GM18951 (cell line): ENCODE measurements at regions not wholly inside any gene's neighbourhood (a gene's known extent, or its start where the extent isn't known, plus 50 kb on each side); places are given as distances from the start of the nearest gene placed in this dataset.

Source experiments
- POLR2A ChIP-seq: IDR thresholded peaks from 4 replicates; pipeline ENCODE4 v1.6.1; 2011; ENCODE audit warnings: mild to moderate bottlenecking; ENCODE audit not compliant: insufficient read length, insufficient read depth; ENCODE audit errors: extremely low read depth
- in situ Hi-C: fragments of 300-500 bp; cut with MboI; formaldehyde crosslinking; loops from one replicate; pipeline ENCODE4 v1.12.0; 2022; ENCODE audit warnings: low sequenced_read_pairs, mixed read lengths, inconsistent platforms; ENCODE audit not compliant: unreplicated experiment

DNA sequence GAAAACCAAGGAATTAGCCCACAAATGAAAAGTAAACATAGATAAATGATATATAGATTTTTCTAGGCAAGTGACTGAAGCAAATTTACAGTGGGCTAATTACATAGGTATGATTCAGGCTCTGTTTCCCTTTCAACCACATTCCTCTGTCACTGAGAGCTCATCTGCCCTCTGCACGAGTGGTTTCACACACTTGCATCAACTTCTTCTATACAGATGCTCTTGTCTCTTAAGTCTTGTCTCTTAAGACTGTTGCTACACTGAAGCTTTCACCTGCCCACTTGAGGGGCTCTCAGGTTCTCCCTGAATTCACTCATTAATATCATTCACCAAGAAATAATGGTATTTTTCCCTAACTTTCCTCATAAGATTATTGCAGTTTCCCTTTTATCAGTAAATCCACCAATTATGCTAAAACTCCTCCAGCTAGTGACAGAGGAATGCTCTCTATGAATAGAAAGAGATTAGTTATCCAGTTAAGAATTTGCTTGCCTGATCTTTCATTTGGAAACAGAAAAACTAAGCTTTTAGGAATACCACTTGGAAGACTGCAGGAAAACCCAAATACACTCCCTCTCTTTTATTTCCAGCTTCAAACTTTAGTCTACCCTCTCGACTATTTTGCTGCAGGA lies 95.7 kb downstream of the ELAPOR2 start:
- no peak for TF ChIP-seq POLR2A
- in situ Hi-C loops = no loop called here

DNA sequence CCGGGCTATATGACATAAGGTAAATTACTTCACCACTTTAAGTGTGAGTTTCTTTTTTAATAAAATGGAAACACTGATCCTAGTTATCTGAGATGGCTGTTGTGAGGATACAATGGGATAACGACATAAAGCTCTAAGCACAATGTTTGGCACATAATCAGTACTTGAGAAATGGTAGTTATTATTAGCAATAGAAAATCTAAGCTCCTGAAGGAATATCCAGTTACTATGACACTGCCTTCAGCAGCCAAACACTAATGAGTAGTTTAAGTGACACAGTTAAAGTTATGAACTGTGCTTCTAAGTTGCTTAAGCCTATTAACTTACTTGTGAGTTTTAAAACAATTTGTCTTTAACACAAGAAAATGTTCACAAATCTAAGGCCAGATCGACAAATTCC lies 96.8 kb downstream of the ELAPOR2 start:
- in situ Hi-C loops = no loop called here
- TF ChIP-seq POLR2A = no peak

DNA sequence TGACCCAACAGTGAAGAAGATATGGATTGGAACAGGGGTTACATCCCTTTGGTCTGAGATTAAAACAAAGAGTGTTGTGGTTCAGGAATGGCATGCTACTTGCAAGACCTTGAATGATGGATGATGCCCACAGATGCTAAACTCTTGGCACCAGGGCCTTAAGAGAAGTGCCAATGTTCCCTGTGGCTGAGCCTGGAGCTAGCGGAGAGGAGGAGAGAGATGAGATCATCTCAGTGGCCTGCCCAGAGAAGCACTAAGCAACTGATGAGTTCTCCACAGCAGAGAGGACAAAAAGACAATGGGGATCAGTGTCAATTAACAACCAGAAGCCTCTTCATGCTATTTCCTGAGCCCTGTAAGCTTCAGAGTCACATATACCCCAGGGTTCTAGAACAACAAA lies 97.8 kb downstream of the ELAPOR2 start:
- in situ Hi-C loops = no loop called here
- TF ChIP-seq POLR2A = no peak

DNA sequence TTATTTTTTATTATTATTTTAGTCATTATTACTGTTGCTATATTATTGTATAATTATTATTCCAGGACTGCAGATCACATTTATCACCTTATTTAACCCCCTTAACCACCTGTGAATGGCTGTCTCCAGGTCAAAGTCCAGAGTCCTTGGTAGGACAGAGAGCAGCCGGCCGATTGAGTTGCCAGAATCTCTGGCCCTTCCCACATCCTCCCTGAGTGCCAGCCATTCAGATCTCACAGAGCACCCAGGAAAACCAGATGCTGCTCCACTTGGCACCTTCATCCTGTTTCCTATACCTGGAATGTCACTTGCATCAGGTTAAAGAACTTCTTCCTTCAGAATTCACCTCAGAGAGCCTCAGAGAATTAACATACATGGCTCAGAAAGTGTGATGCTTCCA lies 101.1 kb downstream of the ELAPOR2 start:
- no peak for TF ChIP-seq POLR2A
- in situ Hi-C loops = no loop called here

DNA sequence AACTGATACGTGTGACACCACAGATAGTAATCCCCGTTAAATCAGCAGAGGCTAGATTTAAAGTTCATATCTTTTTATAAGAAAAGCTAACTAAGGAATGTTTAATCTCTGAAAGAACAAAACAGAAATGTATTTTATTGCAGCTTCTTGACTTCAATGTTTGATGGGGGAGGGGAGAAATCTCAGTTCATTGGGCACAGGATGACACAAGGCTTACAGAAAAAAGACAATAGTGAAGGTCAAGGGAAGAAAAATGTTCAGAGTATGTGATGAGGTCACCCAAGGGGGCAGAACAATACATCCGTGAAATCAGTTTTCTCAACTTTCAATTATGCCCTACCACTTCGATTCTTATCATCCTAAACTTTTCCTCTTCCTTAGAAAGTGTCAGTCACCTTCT lies 102.9 kb downstream of the ELAPOR2 start:
- in situ Hi-C loops = no loop called here
- TF ChIP-seq POLR2A = no peak

DNA sequence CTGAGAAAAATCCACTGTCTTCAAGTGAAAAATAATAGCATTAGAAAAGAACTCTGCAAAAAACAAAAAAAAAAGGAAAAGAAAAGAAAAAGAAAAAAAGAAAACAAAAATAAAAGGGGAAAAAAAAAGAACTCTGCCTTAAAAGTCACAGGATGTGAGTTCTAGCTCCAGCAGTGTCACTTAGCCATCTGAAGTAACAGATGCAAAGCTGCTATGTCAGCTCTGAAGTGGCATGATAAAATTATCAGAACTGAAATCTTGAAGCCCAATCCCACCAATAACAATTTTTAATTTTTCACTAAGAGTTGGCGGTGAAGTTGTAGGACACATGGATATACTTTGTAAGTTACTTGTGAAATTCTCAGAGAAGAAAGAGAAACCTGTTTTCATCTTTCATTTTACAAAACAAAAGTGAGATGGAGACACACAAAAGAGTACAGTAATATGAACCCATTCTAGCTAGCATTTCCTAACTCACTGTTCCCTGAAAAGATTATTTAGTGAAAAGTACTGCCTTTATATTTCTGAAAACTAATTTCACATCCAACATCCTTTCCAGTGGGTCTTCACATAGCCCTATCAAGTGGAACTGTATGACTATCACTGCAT lies 103.5 kb downstream of the ELAPOR2 start:
- no peak for TF ChIP-seq POLR2A
- in situ Hi-C loops = no loop called here

DNA sequence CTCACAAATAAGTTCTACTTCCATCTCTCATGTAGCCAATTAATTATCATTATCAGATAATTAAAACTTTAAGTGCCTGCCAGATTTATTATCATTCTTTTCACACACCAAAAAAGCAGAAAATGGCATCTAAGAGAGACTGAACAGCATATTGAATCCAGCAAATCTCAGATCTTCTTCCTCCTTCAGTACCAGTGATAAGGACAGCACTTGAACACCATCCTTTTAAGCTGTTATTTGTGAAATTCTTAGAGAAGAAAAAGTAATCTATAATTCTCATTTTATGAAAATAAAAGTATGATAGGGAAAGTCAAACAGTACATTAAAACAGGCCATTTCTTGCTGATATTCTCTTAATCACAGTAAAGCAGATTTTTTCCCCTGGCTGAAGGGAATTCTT lies 104.5 kb downstream of the ELAPOR2 start:
- no peak for TF ChIP-seq POLR2A
- in situ Hi-C loops = no loop called here

DNA sequence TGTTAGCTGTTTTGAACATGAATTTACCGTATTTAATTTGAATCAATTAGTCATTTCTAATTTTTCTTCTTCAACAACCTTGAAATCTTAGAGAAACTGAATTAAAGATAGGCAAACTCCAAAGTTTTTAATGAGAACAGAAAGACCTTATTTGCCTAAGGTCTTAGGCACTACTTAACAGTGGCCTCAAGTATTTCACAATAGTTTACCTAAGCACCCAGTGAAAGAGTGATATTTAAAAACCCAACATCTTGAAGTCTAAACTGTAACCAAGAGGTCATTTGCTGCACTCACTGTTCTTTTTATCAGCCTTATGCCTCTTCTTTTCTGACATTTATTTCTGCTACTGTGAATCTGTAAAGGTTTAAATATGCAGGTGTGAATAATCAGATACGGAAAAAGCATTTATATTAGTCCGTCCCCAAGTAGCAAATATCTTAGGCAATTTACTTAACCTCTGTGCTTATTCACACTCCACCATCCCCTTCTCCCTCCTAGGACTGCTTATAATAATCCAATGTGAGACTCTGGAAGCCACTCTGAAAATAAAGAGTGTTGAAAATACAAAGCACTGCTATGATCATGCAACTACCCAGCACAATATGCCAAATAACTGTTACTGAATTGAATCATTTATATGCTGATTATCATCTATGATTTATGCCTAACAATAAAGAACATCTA lies 105.7 kb downstream of the ELAPOR2 start:
- in situ Hi-C loops = no loop called here
- no peak for TF ChIP-seq POLR2A

DNA sequence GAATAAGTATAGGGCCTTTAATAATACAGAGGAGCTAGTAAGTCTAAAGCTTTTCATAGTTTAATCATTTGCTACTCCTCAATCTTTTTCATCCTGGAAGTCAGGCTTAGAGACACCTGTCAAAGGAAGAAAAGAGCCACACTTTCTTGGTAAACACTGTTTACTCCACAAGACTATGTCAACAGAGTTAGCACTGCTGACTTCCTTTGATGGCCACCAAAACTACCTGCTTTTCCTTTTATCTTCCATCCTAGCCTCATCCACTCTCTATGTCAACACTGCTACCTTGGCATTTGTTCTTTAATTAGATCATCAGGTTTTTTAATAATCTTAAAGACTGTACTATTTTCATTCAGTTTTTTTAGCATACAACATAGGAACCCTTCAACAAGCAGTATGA lies 106.2 kb downstream of the ELAPOR2 start:
- no peak for TF ChIP-seq POLR2A
- in situ Hi-C loops = no loop called here

DNA sequence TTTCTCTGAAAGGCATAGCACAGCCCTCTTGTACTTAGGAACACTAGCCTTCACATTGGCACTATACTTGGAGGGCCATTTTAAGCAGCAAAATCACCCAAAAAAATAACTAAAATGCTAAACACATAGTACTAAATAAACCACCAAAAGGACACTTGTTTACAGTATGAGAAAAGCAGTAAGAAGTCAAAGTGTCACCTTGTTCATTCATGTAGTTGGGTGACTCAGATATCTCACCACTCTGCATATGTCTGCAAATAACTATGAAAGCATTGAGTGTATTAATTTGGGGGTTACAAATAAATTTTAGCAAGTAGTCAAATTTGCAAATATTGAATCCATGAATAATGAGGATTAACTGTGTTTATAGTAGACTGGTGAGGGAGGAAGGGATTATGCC lies 107.6 kb downstream of the ELAPOR2 start:
- no peak for TF ChIP-seq POLR2A
- in situ Hi-C loops = no loop called here

DNA sequence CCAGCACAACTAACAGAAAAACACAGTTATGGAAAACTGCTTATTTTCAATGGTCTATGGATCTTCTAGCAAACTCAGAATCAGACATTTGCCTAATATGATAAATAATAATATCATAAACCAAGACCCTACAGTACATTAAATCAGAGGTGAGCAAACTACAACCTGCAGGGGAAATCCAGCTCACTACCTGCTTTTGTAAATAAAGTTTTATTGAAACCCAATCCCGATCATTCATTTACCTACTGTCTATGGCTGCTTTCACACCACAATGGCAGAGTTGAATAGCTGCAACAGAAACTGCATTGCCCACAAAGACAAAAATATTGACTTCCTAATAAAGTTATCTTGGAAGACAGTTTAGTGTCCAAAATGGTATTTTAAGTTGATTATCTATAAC lies 108.5 kb downstream of the ELAPOR2 start:
- TF ChIP-seq POLR2A = no peak
- in situ Hi-C loops = no loop called here

DNA sequence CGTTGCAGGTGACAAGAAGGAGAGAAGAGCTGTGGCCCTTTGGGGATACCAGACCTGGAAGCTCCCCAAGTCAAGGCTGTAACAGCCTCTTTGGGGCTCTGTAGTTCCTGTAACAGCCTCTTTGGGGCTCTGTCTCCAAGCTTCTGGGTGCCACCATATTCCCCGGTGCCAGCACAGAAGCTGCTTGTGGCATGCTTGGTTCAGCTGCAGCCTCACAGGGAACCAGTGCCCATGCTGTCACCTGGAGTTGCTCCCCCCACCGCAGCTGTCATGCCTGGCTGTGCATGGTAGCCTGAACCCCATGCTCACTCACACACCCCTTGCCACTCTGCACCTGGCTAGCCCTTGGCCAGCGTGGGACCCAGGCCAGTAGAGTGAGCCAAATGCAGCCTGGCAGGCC lies 109.1 kb downstream of the ELAPOR2 start:
- TF ChIP-seq POLR2A = no peak
- in situ Hi-C loops = no loop called here

DNA sequence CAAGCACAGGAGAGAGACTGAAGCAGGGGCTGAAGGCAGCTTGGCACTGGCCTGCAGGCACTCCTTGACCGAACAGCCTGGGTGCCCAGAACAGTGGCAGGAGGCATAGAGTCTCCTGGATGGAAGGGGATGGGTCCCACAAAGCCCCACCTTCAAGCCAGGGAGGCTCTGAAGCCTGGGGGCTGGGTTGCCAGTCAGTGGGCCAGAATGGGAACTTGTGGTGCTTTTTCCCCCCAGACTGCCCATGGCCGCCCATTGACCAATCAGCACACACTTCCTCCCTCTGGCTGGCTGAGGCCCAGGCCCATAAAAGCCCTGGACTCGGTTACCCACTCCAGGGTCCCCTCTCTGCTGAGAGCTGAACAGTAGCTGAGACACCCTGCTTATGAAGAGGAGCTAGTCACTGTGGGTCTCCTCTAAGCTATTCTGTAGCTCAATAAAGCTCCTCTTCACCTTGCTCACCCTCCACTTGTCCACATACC lies 109.6 kb downstream of the ELAPOR2 start:
- in situ Hi-C loops = loop anchor here (25.0 kb wide), 1 partner anchor 462 kb away; no protein-coding TSS in a partner anchor
- TF ChIP-seq POLR2A = no peak

DNA sequence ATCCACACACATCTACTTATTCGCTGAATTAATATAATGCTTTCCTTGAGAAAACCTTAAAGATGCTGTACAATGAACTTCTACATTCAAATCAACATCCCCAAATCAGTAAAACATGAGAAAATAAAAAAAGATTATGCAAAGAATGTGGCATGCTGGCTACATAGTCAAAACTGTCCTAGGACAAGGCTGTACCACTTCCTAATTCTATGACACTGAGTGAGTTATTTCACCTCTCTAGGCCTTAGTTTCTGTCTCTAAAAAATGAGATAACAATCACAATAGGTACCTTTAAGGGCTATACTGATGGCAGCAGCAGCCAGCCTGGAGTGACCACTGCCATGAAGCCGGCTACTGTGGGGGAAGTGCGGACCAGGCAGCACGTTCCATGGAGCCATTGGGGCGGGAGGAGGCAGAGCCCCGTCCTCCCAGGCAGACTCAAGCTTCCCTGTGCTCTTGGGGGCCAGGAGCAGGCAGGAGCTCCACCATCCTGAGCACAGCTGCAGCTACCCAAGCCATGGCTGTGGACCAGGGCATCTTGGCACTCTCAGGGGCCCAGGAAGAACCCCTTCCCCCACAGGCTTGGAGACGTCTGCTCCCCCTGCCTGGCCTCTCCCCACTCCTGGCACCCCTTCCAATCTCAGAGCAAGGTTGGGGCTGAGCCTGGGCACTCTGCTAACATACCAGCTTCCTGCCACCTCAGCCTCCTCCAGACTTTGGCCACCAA lies 110.2 kb downstream of the ELAPOR2 start:
- TF ChIP-seq POLR2A = no peak
- in situ Hi-C loops = loop anchor here (25.0 kb wide), 1 partner anchor 463 kb away; no protein-coding TSS in a partner anchor

DNA sequence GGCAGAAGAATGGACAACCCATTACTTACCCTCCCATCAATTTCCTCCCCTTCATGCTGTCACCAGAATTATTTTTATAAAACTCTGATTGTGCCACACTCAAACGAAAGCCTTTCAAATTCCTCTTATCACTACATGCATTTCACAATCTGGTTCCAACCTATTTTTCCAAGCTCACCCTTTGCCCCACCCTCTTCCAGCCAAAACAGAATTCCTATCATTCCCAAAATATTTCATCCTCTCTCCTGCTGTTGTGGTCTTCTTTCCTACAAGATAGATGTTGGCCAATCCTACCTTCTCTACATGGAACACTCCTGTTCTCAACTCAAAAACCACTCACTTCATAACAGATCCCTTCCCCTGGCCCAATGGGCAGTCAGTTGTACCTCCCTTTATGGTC lies 111.5 kb downstream of the ELAPOR2 start:
- no peak for TF ChIP-seq POLR2A
- in situ Hi-C loops = loop anchor here (25.0 kb wide), 1 partner anchor 464 kb away; no protein-coding TSS in a partner anchor
